KG1 (cell line): ENCODE measurements at regions not wholly inside any gene's neighbourhood (a gene's known extent, or its start where the extent isn't known, plus 50 kb on each side); places are given as distances from the start of the nearest gene placed in this dataset.

Source experiments
- DNase-seq: peaks from one replicate; lab custom pipeline; 2025; lab: John Stamatoyannopoulos, UW

GRCh38 chr15:60095711-60096110 lies 91.6 kb downstream of the FOXB1 start:
- no peak for DNase-seq

- DNase-seq: no peak
These were observed 92.0 kb downstream of the FOXB1 start for GRCh38 chr15:60096157-60096556.

GRCh38 chr15:60101416-60101815 lies 97.3 kb downstream of the FOXB1 start:
- DNase-seq: no peak

- DNase-seq: no peak
These were observed 98.6 kb downstream of the FOXB1 start for GRCh38 chr15:60102748-60103147.

GRCh38 chr15:60110909-60111308 lies 106.8 kb downstream of the FOXB1 start:
- DNase-seq: no peak

GRCh38 chr15:60115579-60116380 lies 111.7 kb downstream of the FOXB1 start:
- no peak for DNase-seq

GRCh38 chr15:60116456-60117089 lies 112.5 kb downstream of the FOXB1 start:
- no peak for DNase-seq

GRCh38 chr15:60118146-60118545 lies 114.0 kb downstream of the FOXB1 start:
- DNase-seq: no peak

GRCh38 chr15:60118626-60119025 lies 114.5 kb downstream of the FOXB1 start:
- no peak for DNase-seq

- DNase-seq: no peak
These were observed 115.0 kb downstream of the FOXB1 start for GRCh38 chr15:60119101-60119500.

GRCh38 chr15:60120100-60120499 lies 116.0 kb downstream of the FOXB1 start:
- no peak for DNase-seq

GRCh38 chr15:60121845-60122244 lies 117.7 kb downstream of the FOXB1 start:
- DNase-seq: no peak

- no peak for DNase-seq
These were observed 118.6 kb downstream of the FOXB1 start for GRCh38 chr15:60122691-60123090.

GRCh38 chr15:60124460-60125070 lies 120.5 kb downstream of the FOXB1 start:
- DNase-seq: no peak

- DNase-seq: no peak
These were observed 121.2 kb downstream of the FOXB1 start for GRCh38 chr15:60125334-60125733.

- no peak for DNase-seq
These were observed 122.1 kb downstream of the FOXB1 start for GRCh38 chr15:60126200-60126599.

- DNase-seq: no peak
These were observed 122.5 kb downstream of the FOXB1 start for GRCh38 chr15:60126661-60127060.

- no peak for DNase-seq
These were observed 123.9 kb downstream of the FOXB1 start for GRCh38 chr15:60128000-60128376.

- DNase-seq: no peak
These were observed 124.6 kb downstream of the FOXB1 start for GRCh38 chr15:60128710-60129109.

- DNase-seq: no peak
These were observed 126.3 kb downstream of the FOXB1 start for GRCh38 chr15:60130398-60130797.

- no peak for DNase-seq
These were observed 126.7 kb downstream of the FOXB1 start for GRCh38 chr15:60130821-60131220.

GRCh38 chr15:60134609-60135008 lies 130.5 kb downstream of the FOXB1 start:
- DNase-seq: no peak

GRCh38 chr15:60135961-60136360 lies 131.8 kb downstream of the FOXB1 start:
- no peak for DNase-seq
